Activated CD4-positive, alpha-beta T cell treated with anti-CD3 and anti-CD28 coated beads, Interleukin-2, amount 10 ng/mL, durations not matched to agents 7 days and 5 days (primary cell): ENCODE measurements at regions not wholly inside any gene's neighbourhood (a gene's known extent, or its start where the extent isn't known, plus 50 kb on each side); places are given as distances from the start of the nearest gene placed in this dataset.
"Not testable (repeated sequence)": the region's sequence is repeated elsewhere in the genome, so short reads cannot be mapped to it uniquely, and the experiment has no call there.

ENCODE experiments used
- CTCF ChIA-PET: fragments of 350-600 bp; sonication (Branson Sonifier 250); formaldehyde crosslinking; loops from one replicate; lab custom pipeline; 2021; ENCODE audit warnings: antibody characterized with exemption; lab: Charles Lee
- POLR2A ChIA-PET: fragments of 350-600 bp; sonication (Branson Sonifier 250); formaldehyde crosslinking; loops from one replicate; lab custom pipeline; 2021; ENCODE audit warnings: antibody characterized with exemption; lab: Charles Lee
- DNase-seq: peaks from one replicate; pipeline ENCODE4 v3.0.0-alpha.2; 2020
- H3K27ac Mint-ChIP-seq: one replicate; pipeline ENCODE4 v1.8.0; 2021; ENCODE audit warnings: mild to moderate bottlenecking, moderate library complexity, mixed read lengths
- H3K27me3 Mint-ChIP-seq: one replicate; pipeline ENCODE4 v1.8.0; 2021; ENCODE audit warnings: mixed read lengths
- H3K36me3 Mint-ChIP-seq: one replicate; pipeline ENCODE4 v1.8.0; 2021; ENCODE audit warnings: low read depth, mixed read lengths
- H3K4me1 Mint-ChIP-seq: one replicate; pipeline ENCODE4 v1.8.0; 2021; ENCODE audit warnings: mixed read lengths
- H3K4me3 Mint-ChIP-seq: one replicate; pipeline ENCODE4 v1.8.0; 2021; ENCODE audit warnings: mild to moderate bottlenecking, moderate library complexity, mixed read lengths
- H3K9me3 Mint-ChIP-seq: one replicate; pipeline ENCODE4 v1.8.0; 2021; ENCODE audit warnings: mixed read lengths

DNA sequence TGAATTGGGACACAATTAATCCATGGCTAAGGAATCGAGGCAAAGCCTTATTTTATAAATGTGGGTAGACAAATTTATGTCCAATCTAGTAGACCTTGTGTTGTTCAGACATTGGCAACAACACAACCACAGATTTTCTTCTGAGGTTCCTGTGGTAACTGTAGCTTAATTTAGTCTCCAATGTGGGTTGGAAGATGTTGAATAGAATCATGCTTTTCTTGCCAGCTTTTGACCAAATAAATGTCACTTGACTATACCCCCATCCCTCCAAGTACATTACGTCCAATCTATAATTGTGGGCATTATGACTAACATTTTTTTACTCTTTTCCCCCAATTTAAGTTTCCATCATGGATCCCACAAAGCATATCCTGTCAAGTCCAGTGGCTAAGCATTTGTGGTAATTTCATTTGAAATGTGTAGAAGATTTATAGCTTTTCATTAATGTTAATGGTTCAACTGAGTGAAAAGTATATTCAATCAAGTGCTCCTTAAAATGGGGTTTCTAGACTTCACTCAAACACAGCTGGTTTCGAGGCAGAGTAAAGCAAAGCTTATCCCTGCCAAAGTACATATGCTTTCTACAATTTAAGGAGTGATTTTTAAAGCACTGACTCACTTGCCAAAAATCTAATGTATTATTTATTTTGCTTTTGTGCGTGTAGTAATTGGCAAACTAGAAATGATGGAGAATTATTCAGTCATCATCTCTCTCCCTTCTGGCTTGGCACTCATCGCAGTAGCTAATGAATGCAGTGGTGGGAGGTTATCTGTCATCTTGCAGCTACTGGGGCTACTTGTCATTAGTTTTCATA is 141.8 kb downstream of the FAM174A start:
- Mint-ChIP-seq H3K4me3 (no peak overlapping the region), H3K36me3 (no peaks in the 10 kb centered on the region), H3K27ac (no peak overlapping the region), H3K9me3 (peaks cover 5% of the 10 kb centered on the region), H3K4me1 (no peaks in the 10 kb centered on the region), H3K27me3 (peaks cover 3% of the 10 kb centered on the region)
- ChIA-PET POLR2A (no interaction called here), CTCF (no interaction called here)
- no peak for DNase-seq

DNA sequence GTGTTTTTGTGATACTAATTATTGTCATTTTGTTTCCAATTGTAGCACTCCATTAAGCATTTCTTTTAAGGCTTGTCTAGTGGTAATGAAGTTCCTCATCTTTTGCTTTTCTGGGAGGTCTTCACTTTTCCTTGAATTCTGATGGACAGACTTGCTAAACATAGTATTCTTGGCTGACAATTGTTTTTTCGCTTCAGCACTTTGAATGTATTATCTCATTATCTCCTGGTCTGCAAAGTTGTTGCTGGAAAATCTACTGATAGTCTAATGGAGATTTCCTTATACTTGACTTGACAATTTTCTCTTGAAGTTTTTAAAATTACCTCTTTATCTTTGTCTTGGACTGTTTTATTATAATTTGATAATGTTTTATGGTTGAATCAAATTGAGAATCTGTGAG is 147.5 kb downstream of the FAM174A start:
- Mint-ChIP-seq H3K9me3 (peaks cover 28% of the 10 kb centered on the region), H3K27ac (no peak overlapping the region), H3K4me1 (no peaks in the 10 kb centered on the region), H3K27me3 (no peaks in the 10 kb centered on the region), H3K4me3 (no peak overlapping the region), H3K36me3 (no peaks in the 10 kb centered on the region)
- ChIA-PET CTCF (no interaction called here), POLR2A (no interaction called here)
- DNase-seq = no peak

DNA sequence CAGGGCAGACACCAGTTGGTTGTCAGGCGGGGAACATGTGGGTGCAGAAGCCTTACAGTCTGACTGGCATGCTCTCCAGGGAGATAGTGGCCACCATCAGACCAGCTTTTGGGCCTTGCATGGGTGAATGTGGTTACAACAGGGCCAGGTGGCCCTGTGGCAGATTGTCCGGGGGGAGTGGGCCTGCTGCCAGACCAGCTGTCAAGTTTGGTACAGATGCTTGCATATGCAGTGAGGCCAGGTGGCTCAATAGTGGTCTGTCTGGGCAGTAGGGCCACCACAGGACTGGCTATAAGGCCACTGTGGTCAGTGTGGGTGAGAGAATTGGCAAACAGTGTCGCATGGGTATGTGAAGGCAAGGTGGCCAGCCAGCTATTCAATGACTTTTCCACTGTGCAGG is 148.7 kb downstream of the FAM174A start:
- H3K9me3 Mint-ChIP-seq = peaks cover 28% of the 10 kb centered on the region
- no peaks in the 10 kb centered on the region for H3K4me1 Mint-ChIP-seq
- CTCF ChIA-PET = interaction anchor here (1.0 kb wide), 1 partner anchor 13 kb away, joined by 3 read pairs; no protein-coding TSS in a partner anchor
- H3K36me3 Mint-ChIP-seq = no peaks in the 10 kb centered on the region
- H3K27ac Mint-ChIP-seq = no peak overlapping the region
- DNase-seq = no peak
- no peak overlapping the region for H3K4me3 Mint-ChIP-seq
- POLR2A ChIA-PET = no interaction called here
- H3K27me3 Mint-ChIP-seq = no peaks in the 10 kb centered on the region

DNA sequence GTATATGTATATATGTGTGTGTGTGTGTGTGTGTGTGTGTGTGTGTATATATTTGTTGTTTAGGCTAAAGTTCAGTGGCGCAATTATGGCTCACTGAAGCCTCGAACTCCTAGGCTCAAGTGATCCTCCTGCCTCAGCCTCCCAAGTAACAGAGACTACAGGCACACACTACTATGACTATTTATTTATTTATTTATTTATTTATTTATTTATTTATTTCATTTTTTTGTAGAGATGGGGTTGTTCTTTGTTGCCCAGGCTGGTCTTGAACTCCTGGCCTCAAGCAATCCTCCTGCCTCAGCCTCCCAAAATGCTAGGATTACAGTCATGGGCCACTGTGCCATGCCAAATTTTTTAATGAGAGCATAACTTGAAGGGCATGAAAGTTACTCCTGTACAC is 149.9 kb downstream of the FAM174A start:
- H3K4me3 Mint-ChIP-seq, H3K36me3 Mint-ChIP-seq, H3K27me3 Mint-ChIP-seq, POLR2A ChIA-PET, DNase-seq, H3K4me1 Mint-ChIP-seq, H3K27ac Mint-ChIP-seq: not testable (repeated sequence)
- CTCF ChIA-PET = interaction anchor here (1.6 kb wide), 1 partner anchor 13 kb away, joined by 5 read pairs; no protein-coding TSS in a partner anchor
- peaks cover 23% of the 10 kb centered on the region for H3K9me3 Mint-ChIP-seq

DNA sequence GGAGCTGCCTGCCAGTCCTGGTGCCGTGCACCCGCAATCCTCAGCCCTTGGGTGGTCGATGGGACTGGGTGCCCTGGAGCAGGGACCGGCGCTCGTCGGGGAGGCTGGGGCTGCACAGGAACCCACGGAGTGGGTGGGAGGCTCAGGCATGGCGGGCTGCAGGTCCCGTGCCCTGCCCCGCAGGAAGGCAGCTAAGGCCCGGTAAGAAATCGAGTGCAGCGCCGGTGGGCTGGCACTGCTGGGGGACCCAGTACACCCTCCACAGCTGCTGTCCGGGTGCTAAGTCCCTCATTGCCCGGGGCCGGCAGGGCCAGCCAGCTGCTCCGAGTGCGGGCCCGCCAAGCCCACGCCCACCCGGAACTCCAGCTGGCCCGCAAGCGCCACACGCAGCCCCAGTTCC is 153.7 kb downstream of the FAM174A start:
- CTCF ChIA-PET, H3K4me1 Mint-ChIP-seq, H3K36me3 Mint-ChIP-seq, DNase-seq, POLR2A ChIA-PET, H3K9me3 Mint-ChIP-seq, H3K27me3 Mint-ChIP-seq, H3K4me3 Mint-ChIP-seq, H3K27ac Mint-ChIP-seq: not testable (repeated sequence)

DNA sequence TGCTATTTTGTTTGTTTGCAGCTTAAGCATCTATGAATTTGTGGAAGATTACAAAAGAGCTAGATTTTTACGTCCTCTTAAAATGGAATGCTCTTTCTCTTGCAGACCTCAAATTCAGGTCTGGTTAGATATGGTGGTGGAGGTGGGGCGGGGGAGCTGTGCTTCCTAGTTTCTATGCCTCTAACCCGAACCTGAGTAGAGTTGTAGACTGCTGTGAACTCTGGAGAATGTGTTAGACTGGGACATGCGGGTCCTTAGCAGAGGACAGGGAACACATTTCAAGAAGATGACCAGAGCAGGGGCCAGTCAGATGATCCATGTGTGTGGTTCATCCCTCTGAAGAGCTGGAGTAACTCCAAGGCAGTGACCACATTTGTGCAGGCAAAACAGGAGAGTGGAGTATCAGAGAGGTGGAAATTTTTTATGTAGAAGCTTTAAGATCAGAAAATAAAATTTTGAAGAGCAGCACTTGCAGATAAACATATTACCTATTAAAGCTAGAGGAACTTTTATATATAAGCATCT is 154.9 kb downstream of the FAM174A start:
- Mint-ChIP-seq H3K36me3 (no peaks in the 10 kb centered on the region), H3K27me3 (no peaks in the 10 kb centered on the region), H3K9me3 (no peaks in the 10 kb centered on the region), H3K4me1 (peaks cover 6% of the 10 kb centered on the region), H3K27ac (no peak overlapping the region), H3K4me3 (no peak overlapping the region)
- ChIA-PET CTCF (interaction anchor here (1.2 kb wide), 1 partner anchor 8 kb away, joined by 4 read pairs; no protein-coding TSS in a partner anchor), POLR2A (no interaction called here)
- DNase-seq = no peak

DNA sequence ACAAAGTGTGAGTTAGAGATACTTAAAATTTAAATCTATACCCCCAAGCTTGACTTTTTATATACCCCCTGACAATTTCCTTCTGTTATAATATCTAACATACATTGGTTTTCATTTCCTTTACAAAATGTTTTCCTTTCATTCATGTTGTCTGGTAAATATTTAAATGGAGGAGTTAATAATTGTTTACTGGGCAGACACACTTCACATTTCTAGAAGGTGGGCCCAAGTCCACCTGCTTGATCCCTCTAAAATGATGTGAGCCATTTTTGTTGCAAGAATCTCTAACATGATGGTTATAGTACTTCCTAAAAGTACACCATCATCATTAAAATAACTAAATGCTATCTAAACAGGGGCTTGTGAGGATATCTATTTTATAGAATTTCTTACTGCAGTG is 155.9 kb downstream of the FAM174A start:
- no peaks in the 10 kb centered on the region for H3K36me3 Mint-ChIP-seq

DNA sequence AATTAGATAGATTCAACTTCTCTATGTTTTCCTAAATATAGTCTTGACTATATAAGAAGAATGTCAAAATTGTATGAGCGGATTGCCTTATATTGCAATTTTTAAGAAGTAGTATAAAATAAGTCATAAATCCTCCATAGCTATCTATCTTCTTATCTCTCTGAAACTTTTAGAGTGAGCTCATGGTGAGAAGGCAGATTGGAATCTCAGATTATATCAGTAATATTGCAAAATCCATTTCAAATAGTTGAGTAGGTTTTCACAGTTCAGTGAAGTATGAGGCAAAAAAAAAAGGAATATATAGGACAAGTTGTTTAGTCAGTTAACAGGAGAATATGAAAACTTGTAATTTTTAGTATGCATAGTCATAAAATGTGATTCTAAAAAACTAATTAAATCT is 156.4 kb downstream of the FAM174A start:
- no peak for DNase-seq
- Mint-ChIP-seq H3K27ac (no peak overlapping the region), H3K9me3 (no peaks in the 10 kb centered on the region), H3K4me3 (no peak overlapping the region), H3K27me3 (no peaks in the 10 kb centered on the region), H3K4me1 (peaks cover 6% of the 10 kb centered on the region), H3K36me3 (no peaks in the 10 kb centered on the region)
- POLR2A ChIA-PET = no interaction called here
- CTCF ChIA-PET = no interaction called here

More for the DNA sequence above, 155.9 kb downstream of the FAM174A start:
- H3K9me3 Mint-ChIP-seq = no peaks in the 10 kb centered on the region
- H3K27me3 Mint-ChIP-seq = no peaks in the 10 kb centered on the region
- DNase-seq = no peak
- peaks cover 6% of the 10 kb centered on the region for H3K4me1 Mint-ChIP-seq
- POLR2A ChIA-PET = no interaction called here
- no peak overlapping the region for H3K27ac Mint-ChIP-seq
- CTCF ChIA-PET = no interaction called here
- H3K4me3 Mint-ChIP-seq = no peak overlapping the region

DNA sequence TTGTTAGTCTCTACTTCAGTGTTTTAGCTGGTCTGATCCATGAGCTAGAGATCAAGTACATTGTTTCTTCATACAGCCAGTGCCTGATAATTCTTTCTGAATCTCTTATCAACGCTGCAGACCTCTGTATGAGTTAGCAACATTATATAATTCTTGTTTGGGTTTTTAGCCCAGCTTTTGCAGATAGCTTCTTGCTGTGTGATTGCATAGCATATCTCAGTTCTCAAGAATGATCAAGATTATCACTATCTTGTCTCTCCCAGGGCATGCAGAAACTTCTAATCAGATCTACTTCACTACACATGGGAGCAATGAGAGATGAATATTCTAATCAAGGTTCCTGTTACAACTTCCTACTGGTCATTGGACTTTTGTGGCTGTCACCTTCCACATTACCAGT is 158.3 kb downstream of the FAM174A start:
- ChIA-PET CTCF (no interaction called here), POLR2A (no interaction called here)
- no peak for DNase-seq
- H3K27me3 Mint-ChIP-seq = no peaks in the 10 kb centered on the region
- H3K36me3 Mint-ChIP-seq = no peaks in the 10 kb centered on the region
- H3K9me3 Mint-ChIP-seq = no peaks in the 10 kb centered on the region
- no peak overlapping the region for H3K27ac Mint-ChIP-seq
- H3K4me3 Mint-ChIP-seq = no peak overlapping the region
- peaks cover 6% of the 10 kb centered on the region for H3K4me1 Mint-ChIP-seq

DNA sequence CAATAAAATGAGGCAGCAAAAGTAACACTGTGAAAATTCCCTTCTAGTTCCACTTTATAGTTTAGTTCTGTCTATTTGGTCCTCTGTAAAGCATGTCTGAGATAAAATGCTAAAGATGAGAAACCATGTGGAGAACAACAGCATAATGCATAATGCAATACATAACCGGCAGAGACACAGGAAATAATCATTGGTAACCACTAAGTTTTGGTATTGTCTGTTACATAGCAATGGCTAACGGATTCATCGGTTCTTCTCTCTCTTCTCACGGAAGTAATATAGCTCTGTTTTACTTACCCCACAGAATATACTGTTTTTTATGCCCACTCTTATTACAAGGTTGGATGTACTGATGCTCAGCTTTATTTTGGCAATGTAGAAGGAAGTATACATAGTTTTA is 158.9 kb downstream of the FAM174A start:
- Mint-ChIP-seq H3K9me3 (no peaks in the 10 kb centered on the region), H3K27ac (no peak overlapping the region), H3K4me3 (no peak overlapping the region), H3K36me3 (no peaks in the 10 kb centered on the region), H3K4me1 (peaks cover 6% of the 10 kb centered on the region), H3K27me3 (no peaks in the 10 kb centered on the region)
- POLR2A ChIA-PET = interaction anchor here (0.7 kb wide), 1 partner anchor 77 kb away, joined by 3 read pairs; no protein-coding TSS in a partner anchor
- DNase-seq = no peak
- CTCF ChIA-PET = interaction anchor here (1.0 kb wide), 1 partner anchor 231 kb away, joined by 4 read pairs; no protein-coding TSS in a partner anchor

DNA sequence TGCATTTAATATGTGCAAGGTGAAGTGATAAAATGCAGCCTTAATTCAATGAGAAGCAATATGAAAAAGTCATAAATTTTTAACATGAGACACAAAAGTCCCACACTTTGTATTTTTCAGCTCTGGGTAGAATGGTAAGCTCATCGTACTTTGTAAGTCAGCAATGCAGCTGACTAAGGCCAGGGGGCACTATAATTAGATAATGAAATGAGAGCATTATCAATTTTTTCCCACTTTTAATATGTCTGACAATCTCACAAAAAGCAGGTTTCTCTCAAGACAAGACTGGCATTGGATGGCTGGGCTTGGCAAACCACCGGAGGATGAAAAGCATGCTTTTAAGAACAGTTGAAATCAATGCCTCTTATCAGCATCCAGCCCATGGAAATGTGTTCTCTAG is 162.8 kb downstream of the FAM174A start:
- Mint-ChIP-seq H3K27me3 (peaks cover 6% of the 10 kb centered on the region), H3K4me3 (no peak overlapping the region), H3K27ac (no peak overlapping the region), H3K4me1 (peaks cover 6% of the 10 kb centered on the region), H3K9me3 (no peaks in the 10 kb centered on the region), H3K36me3 (no peaks in the 10 kb centered on the region)
- no peak for DNase-seq
- CTCF ChIA-PET = interaction anchor here (1.3 to 1.5 kb wide), 3 partner anchors 8 to 16 kb away, joined by 4 to 5 read pairs (median 5); no protein-coding TSS in a partner anchor
- POLR2A ChIA-PET = no interaction called here

DNA sequence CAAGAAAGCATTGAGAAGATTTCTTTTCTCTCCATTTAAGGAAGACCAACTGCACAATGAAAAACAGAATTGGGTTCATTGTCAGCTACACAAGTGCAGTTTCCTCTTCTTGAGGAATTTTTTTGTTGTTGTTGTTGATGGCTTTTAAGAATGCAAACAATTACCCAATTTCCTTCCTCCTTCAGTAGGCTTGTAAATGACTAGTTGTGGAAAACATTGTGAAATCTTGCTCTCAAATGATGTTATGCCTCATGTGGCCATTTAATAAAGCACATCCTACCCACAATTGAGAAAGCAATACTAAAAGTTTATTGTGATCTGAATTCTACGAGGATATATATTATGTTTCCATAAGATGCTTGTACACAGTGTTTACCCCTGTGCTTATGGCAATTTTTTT is 171.6 kb downstream of the FAM174A start:
- no peaks in the 10 kb centered on the region for H3K36me3 Mint-ChIP-seq
- H3K4me1 Mint-ChIP-seq = peaks cover 4% of the 10 kb centered on the region
- H3K27me3 Mint-ChIP-seq = peaks cover 6% of the 10 kb centered on the region
- H3K27ac Mint-ChIP-seq = no peak overlapping the region
- no peak for DNase-seq
- ChIA-PET CTCF (no interaction called here), POLR2A (no interaction called here)
- H3K9me3 Mint-ChIP-seq = no peaks in the 10 kb centered on the region
- no peak overlapping the region for H3K4me3 Mint-ChIP-seq

DNA sequence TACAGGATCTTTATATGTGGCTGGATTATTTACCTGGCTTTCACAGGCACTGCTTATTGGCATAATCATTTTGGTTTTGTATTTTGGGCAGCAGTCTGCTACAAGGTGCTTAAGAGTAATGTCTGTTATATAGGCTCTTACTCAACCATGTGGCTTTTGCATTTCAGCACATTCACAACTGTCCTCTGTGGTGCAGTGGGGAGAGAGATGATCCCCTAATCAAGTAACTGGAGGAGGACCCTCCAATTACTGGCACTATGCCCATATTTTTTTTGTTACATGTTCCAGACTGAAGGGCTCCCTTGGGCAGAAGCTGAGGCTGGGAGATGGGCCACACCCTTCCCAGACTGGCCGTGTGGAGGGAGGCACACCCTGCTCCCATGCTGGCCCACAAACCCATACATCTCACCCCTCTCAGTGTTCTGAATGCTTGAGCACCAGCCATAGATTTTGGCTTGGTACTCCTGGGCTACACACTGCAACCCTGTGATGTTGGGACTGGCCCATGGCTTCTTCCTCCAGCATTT is 173.5 kb downstream of the FAM174A start:
- H3K9me3 Mint-ChIP-seq = no peaks in the 10 kb centered on the region
- CTCF ChIA-PET = no interaction called here
- H3K36me3 Mint-ChIP-seq = no peaks in the 10 kb centered on the region
- no peak overlapping the region for H3K27ac Mint-ChIP-seq
- H3K27me3 Mint-ChIP-seq = peaks cover 1% of the 10 kb centered on the region
- peaks cover 4% of the 10 kb centered on the region for H3K4me1 Mint-ChIP-seq
- DNase-seq = no peak
- no peak overlapping the region for H3K4me3 Mint-ChIP-seq
- POLR2A ChIA-PET = no interaction called here
